Endometrium (tissue), 2 donors: ENCODE measurements at regions not wholly inside any gene's neighbourhood (a gene's known extent, or its start where the extent isn't known, plus 50 kb on each side); places are given as distances from the start of the nearest gene placed in this dataset.
A peak's percentile ranks its signal among the peaks of the same experiment; 100 is the strongest.

ENCODE experiments used
- FAIRE-seq: peaks from 2 replicates; lab custom pipeline; 2012; peaks lifted over from hg19 to GRCh38; lab: Jason Lieb, UNC
- donor health status: control.
- donor health status: control.

DNA sequence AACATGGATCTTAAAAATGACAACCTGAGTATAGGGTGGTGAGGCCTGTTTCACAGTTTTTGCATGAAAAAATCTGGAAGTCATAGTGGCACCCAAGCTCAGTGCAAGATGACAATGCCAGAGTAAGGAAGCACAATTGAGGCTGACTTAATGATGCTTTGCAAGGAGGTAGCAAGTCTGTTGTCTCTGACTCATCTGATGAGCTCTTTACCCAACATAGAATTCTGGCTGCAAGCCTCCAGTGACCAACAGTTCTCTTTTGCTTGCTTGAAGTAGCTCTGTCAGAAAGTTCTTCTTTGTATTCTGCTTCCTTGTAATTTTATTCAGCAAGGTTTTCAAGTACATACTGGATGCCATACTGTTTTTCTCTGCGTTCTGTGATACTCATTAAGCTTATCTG, 117.1 kb downstream of the FOXD2 start:
- FAIRE-seq = no peak

DNA sequence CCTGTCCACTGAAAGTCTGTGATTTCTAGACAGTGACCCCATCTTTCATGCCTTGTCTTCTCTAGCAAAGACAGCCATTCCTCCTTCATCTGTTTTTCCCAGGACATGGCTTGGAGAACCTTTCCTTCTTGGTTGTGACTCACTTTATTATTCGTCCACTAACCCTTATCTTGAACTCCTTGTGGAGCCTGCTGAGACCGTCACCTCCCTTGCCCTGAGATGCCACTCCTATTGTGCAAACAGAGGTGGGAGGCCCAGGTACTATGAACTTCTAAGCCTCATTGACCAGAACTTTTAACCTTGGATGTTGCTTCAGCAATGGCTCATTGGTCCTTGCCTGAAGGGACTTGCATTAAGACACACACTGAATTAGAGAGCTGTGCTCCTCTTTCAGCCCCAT, 117.5 kb downstream of the FOXD2 start:
- FAIRE-seq = no peak

DNA sequence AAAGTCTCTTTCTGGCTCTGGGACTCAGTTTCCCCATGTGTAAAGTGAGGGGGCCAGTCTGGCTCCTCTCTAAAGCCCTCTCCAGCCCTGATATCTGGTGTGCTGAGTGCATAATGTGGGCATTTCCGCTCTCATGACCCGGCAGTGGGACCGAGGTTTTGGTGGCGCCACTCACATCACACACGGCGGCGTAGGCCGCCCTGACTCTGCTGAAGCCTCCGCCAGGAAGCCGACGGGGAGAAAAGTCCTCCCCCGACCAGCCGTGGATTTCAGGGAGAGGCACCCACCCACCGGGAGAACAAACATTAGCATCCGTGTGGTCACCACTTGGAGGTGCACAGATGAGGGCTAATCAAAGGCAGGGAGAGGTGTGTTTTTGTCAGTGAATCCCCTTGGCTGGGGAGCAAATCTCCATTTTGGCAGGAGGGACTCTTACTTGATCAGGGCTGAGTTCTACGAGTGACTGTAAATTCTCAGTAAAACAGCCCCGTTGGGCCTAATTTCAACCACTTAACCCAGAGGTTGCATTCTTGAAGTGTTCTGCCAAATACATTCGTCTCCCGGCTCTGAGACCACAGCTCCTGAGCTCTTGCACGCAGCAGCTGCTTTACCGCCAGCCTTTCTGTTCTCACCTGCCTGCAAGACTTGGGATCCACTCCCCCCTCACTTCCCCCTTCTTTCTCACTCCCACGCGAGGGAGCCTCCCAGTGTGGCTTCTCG, 118.2 kb downstream of the FOXD2 start:
- FAIRE-seq = no peak

DNA sequence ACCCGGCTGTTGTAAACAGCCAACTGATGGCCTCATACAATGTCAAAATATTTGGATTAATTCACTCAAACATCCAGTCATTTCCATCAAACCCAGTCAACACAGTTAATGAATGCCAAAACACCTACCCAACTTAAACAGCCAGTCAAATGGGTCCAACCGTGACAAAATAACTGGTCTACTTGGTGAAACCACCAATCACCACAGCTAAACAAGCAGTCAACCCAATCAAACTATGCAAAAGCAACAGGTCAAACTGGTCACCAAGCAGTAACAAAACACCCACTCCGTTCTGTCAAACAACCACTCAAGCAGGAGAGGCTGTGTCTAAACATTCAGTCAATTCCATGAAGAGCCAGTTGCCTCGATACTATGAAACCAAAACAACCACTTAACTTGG, 119.2 kb downstream of the FOXD2 start:
- FAIRE-seq = no peak

DNA sequence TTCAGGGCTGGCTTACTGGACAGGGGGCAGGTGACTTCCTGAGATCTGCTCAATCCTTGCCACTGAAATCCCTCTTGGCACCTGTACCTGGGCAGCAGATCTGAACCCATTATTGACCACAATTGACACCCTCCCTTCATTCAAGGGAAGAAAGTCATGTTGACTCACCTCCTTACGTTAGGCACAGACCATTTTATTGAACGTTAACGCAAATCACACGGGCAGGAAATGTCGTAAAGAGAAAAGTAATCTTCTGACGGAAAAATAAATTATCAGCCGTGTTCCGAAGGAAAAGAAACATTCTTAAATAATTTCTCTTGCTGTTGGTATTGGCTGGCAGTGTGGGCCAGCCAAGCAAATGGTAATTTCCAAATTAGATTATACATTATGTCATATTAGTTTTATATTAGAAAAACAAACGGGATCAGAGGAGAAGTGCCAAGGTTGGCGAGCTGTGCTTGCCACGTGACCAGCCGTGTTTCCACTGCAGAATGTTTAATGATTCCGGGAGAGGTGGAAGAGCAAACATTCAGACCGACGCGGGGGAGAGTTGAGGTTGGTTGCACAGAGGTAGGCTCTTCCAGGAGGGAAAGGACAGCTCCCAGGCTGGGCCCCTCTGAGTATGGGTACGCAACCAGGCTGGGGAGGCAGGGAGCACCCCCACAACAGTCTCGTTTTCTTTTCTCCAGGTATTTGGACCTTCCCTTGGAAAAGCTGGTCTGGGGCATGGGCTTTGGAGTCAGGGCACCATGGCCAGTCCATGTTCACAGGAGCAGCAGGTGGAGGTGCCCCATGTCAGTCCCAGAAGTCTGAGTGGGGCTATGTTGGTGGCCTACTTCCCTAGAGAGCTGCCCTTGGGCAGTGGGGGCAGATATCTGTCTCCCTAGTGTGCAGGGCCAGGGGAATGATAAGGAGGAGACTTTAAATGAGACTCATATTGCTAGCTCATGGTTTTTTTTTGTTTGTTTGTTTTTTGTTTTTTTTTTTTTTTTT, 121.1 kb downstream of the FOXD2 start:
- FAIRE-seq = no peak

DNA sequence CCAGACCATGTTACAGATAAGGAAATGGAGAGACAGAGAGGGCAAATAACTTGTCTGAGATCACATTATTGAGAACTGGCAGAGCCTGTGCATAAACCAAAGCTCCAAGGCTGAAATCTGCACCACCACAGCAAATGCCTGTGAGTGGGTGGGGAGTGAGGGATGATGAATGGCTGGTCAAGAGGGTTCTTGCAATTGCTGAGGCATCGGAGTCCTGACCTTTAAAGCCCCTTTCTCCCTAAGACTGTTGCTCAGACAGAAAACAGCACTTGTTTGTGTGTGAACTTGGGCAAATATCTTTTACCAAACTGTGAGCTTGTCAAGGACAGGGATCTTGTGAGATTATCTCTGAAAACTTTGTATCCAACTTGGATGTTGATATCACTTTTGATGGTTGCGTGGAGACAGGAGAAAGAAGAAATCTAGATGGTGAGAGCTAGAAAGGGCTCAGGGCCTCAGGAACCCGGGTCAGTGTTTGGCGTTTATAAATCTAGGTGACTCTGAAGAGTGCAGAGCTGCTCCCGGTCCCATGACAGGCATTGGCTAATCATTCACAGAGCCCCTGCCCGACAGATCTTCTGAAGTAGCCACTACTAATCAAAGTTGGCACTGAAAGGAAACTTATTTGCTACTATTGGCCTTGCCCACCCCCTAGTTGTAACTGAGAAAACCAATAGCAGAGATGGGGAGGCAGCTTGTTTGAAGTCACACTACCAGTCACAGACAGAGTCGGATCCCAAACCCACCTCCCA, 122.3 kb downstream of the FOXD2 start:
- FAIRE-seq = no peak

DNA sequence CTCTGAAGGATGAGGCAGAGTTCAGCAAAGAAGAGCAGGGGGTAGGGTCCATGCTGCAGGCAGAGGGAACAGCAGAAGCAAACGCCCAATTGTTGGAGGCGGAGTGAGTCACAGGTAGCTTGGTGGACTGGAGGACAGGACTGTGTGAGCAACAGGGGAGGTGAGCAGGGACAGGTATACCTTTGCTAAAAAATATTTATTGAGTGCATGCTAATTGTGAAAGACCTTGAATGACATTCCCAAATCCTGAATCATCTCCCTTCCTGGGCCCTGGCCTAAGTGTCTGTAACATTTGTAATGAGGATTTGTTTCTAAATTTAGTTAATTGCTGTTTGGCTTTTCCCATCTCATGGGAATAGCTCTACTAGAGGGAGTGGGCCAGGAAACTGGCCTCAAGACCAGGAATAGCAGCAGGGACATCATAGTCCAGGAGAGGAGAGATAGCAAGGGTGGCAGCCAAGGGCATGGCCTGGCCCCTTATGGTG, 123.7 kb downstream of the FOXD2 start:
- no peak for FAIRE-seq

DNA sequence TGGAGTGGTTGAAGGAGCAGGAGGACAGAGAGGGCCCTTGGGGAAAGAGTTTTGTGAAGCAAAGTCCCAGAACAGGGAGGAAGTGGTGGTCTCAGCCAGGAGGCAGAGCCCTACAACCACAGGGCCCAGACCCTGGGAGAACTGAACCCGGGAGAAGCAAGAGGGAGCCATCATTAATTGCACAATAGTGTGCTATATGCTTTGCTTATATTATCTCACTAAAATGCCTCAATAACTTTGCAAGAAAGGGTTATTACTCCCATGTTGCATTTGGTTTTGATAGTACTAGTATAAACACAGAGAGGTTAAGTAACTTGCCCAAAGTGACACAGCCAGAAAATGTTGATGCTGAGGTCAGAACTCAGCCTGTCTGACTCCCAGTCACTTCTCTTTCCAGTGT, 124.3 kb downstream of the FOXD2 start:
- no peak for FAIRE-seq

DNA sequence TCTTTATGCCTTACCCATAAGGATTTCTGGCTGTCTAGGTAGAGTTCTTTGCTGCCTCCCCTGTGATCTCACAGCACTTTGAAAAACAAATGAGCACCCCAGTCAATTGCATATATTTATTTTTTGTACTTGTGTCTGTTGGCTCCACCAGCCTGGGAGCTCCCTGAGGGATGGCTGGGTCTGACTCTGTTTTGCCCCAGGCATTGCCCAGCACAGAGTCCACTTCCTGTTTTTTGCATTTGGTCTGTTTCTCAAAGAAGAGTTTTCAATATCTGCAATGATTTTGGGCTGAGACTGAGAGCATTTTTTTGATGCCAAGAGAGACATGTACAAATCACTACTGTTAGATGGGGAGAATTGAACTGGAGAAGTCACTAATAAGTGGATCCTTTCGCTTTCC, 125.0 kb downstream of the FOXD2 start:
- FAIRE-seq = no peak

DNA sequence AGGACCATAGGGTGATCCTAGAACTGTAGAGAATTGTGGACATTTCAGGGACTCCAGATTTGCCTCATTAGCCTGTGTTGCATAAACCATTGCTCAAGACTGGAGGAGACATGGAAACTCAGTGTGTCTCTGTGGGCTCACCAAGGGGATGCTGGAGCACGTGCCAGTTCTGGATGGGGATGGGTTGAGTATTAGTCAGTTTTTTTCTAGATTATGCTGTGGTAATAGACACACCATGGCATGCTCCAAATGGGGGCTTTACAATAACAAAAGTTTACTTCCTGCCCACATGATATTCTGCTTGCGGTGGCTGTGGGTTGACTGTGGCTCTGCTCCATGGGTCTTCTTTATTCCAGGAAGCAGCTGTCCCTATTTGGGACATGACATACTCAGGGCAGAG, 125.4 kb downstream of the FOXD2 start:
- FAIRE-seq = no peak

DNA sequence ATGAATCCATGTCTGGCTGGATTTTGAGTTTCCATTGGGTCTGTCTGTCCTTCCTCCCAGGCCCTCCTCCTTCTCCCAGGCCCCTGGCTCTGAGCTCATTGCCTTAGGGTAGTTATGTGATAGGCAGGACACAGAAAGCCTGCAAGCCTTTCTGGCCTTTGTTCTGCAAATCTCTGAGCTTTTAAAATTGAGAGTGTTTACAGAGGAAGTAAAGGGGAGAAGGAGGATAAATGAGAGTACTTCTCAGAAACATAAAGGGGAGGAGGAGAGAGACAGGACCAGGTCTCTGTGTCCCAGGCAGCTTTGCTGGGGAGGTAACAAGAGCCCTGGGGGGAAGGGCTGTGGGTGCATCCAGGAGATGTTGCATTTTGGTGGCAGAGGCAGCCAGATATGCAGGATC, 126.7 kb downstream of the FOXD2 start:
- FAIRE-seq = no peak

DNA sequence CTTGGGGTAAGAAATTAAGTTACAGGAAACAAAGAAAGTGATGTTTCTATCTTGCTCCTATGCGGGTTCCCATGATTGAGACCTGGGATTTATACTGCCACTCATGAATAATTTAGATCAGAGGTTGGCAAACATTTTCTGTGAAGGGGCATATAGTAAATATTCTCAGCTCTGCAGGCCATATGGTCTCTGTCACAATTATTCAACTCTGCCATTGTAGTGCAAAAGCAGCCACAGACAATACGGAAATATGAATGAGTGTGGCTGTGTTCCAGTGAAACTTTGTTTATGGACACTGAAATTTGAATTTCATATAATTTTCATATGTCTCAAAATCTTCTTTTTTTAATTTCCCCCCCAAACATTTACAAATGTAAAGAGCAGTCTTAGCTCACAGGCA, 127.2 kb downstream of the FOXD2 start:
- FAIRE-seq = no peak

DNA sequence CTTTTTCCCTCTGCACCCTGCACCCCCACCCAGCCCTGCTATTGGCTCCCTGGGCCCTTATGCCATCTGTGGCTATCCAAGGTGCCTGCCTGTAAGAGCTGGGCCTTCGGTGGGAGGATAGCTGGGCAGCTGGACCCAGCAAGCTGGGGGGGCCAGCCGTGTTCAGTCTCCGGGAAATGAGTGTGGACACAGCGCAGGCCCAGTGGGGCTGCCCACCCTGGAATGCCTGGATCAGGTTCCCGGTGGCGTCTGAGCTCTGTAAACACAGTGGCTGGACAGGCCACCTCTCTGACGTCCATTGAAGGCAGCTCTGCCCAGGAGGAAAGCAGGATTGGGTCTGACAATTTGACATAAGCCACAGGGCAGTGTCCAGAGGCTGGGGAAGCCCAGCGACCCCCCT, 127.8 kb downstream of the FOXD2 start:
- FAIRE-seq = no peak

DNA sequence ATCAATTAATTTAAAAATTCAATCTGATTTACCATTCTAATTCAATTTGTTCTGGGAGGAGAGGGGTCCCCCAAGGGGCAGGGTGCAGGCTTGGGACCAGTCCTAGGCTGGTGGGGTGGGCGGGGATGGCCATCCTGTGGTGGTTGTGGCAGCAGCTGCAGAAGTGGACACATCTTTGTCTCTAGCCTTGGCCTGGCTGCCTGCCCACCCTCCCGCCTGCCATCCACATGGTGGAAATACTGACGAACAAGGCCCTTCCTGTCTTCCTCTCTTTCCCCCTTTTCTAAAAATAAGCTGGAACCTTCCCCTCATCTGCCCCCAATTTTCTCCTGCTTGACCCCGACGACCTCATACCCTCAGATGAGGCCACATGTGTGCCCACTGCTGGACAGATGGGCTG, 130.9 kb downstream of the FOXD2 start:
- FAIRE-seq = no peak

DNA sequence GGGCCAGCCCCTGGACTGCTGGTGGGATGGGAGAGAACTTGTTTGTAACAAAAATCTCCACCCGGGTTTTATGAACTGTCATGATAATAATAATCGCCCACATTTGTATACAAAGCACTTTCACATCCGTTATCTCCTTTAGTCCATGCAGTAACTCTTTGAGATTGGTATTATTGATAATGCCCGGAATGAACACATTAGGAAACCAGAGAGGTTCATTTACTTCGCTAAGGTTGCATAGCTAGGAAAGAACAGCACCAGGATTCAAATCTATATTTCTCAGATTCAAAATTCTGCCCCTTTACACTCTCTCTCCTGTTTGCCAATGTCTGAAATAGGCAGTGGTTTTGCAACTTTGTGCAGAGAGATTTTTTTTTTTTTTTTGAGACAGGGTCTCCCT, 131.4 kb downstream of the FOXD2 start:
- FAIRE-seq = no peak

DNA sequence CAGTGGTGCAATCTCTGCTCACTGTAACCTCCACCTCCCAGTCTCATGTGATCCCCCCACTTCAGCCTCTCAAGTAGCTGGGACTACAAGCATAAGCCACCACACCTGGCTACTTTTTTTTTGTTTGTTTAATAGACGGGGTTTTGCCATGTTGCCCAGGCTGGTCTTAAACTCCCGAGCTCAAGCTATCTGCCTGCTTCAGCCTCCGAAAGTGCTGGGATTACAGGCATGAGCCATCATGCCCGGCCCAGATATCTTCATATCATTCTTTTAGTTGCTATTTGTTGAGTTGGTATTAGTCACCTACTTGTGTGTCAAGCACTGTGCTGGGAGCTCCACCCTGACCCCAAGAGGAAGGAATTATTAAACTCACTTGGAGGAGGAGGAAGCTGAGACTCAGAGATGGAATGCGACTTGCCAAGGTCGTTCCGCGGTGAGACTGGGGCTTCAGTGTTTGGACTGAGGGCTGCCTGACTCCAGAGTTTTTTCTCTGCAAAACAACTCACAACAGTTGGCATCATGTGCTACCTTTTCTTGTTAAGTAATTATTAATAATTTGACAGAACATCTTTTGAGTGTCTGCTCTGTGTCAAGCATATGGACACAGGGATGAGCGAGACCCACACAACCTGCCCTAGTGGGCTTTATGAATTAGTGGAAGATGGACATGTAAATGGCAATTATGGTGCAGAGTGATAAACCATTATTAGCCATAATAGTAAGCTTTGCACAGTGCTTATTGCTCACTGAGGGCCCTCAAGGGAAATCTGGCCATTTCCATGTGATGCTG, 132.0 kb downstream of the FOXD2 start:
- peak; percentile 15 for FAIRE-seq

DNA sequence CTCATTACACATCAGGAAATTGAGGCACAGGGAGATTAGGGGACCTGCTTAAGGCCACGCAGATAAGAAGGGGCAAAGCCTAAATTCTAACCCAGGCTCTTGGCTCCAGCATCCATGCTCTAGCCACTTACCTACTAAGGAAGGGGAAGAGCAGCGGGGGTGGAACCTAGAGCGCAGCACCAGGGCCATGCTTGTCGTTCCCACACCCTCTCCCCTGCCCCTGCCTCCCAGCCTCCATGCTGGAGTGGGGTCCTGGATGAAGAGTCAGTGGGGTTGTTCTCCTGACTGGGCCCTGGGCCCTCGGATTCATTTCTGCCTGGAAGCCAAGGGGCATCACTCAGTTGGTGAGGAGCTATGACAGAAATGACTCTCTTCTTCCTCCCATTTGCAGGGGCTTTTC, 133.3 kb downstream of the FOXD2 start:
- no peak for FAIRE-seq

DNA sequence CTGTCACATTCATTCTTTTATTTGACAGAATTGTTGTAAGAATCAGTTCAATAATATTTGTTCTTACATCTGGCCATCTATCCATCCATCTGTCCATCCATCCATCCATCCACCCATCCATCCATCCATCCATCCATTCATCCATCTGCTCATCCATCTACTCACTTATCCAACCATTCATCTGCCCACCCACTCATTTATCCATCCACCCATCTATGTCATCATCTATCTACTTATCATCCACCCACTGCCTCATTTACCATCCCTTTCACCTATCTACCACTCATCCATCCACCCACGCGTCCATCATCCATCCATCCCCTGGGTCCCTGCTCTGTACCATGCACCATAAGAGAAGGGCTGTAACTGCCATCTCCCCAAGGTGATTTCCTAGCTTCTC, 134.1 kb downstream of the FOXD2 start:
- FAIRE-seq = no peak

DNA sequence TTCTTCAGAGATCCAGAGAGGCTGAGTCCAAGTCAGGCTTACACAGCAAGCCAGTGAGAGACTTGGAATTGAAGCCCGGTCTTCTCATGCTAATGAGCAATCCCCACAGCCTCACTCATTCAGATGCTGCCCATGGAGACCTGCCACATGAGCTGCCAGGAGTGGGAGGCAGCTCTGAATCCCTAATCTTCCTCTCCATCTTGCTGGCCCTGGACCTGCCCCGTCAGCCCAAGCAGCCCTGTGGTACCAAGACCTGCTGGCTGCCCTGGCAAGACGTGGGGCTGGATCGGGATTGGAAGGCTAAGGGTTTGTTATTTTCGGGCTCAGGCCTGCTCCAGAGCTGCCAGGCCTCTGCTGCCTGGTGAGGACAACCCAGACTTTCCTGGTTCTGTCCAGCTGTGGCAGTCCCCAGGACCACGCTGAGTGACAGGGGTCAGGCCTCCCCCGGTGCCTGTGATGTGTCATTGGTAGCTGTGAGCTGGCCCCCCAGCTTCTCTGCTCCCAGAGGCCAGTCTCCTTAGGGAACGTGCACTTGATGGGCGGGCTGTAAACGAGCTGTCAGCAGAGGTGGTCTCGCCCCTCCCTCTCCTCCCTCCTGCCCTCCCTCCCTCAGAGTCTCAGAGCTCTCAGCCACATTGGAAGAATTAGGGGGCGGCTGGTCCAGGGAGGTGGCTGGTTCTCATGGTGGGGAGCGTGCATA, 135.0 kb downstream of the FOXD2 start:
- FAIRE-seq = no peak

DNA sequence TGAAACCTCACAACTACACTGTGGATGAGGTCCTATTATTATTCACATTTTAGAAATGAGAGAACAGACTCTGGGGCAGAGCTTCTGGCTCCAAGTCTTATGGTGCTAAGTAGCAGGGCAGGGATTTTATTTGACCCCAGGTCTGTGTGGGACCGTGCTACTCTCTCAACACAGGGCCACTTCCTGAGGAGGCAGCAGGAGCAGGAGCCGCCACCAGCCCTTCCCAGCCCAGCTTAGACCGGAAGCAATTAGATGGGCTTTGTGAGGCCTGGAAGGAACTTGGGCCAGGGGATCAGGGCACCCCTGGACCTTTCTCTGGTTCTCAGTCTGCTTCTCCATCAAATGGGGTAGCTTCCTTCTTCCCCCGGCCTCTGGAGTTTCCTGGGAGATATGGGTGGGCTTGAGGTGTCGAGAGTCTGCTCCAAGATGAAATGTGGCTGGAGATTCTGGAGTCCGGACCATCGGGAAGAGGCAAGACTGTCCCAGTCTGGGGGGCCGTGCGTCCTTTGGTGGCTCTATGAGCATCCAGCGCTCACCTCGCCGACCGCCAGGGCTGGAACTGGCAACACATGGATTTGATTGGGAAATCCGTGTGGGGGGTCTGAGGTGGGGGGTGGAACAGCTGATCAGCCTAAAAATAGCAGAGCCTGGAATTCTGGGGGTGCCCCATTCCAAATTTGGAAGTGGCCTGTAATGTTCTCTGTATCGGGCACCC, 136.8 kb downstream of the FOXD2 start:
- FAIRE-seq = no peak
